Neuron (in vitro differentiated cells): ENCODE measurements at regions not wholly inside any gene's neighbourhood (a gene's known extent, or its start where the extent isn't known, plus 50 kb on each side); places are given as distances from the start of the nearest gene placed in this dataset.
"Not testable (repeated sequence)": the region's sequence is repeated elsewhere in the genome, so short reads cannot be mapped to it uniquely, and the experiment has no call there.

ENCODE experiments used
- H2AFZ ChIP-seq: one replicate; pipeline ENCODE4 v1.6.1; 2013; ENCODE audit warnings: low read depth, mild to moderate bottlenecking, inconsistent platforms, low read length, moderate library complexity
- H3K27me3 ChIP-seq: one replicate; pipeline ENCODE4 v1.6.1; 2013; ENCODE audit warnings: low read length; ENCODE audit not compliant: insufficient read depth
- H3K36me3 ChIP-seq: one replicate; pipeline ENCODE4 v1.6.1; 2013; ENCODE audit warnings: low read length; ENCODE audit not compliant: insufficient read depth
- H3K4me1 ChIP-seq: one replicate; pipeline ENCODE4 v1.6.1; 2013; ENCODE audit warnings: low read length; ENCODE audit not compliant: insufficient read depth
- H3K4me3 ChIP-seq: 2 replicates; pipeline ENCODE4 v1.5.1; 2013; ENCODE audit warnings: mild to moderate bottlenecking, low read length, moderate library complexity
- H3K9me3 ChIP-seq: one replicate; pipeline ENCODE4 v1.6.1; 2013; ENCODE audit warnings: low read length

- no peaks in the 10 kb centered on the region for H3K4me1 ChIP-seq
- no peaks in the 10 kb centered on the region for H3K9me3 ChIP-seq
- no peaks in the 10 kb centered on the region for H3K36me3 ChIP-seq
- H3K4me3 ChIP-seq: no peak overlapping the region
- H3K27me3 ChIP-seq: no peaks in the 10 kb centered on the region
- no peak overlapping the region for H2AFZ ChIP-seq
Measured at GRCh38 chr2:240383871-240384700, 51.4 kb upstream of the GPC1 start.

GRCh38 chr2:240384711-240385450 lies 50.6 kb upstream of the GPC1 start:
- Histone ChIP-seq H3K4me1 (no peaks in the 10 kb centered on the region), H3K9me3 (no peaks in the 10 kb centered on the region)

GRCh38 chr2:240385451-240386161 lies 49.9 kb upstream of the GPC1 start:
- not testable (repeated sequence) for H3K4me3 ChIP-seq, H2AFZ ChIP-seq, H3K4me1 ChIP-seq, H3K27me3 ChIP-seq, H3K36me3 ChIP-seq, H3K9me3 ChIP-seq

More at GRCh38 chr2:240384711-240385450, 50.6 kb upstream of the GPC1 start:
- no peak overlapping the region for H2AFZ ChIP-seq
- no peak overlapping the region for H3K4me3 ChIP-seq
- no peaks in the 10 kb centered on the region for H3K36me3 ChIP-seq
- no peaks in the 10 kb centered on the region for H3K27me3 ChIP-seq
